Endothelial cell of umbilical vein (primary cell): ENCODE measurements at regions not wholly inside any gene's neighbourhood (a gene's known extent, or its start where the extent isn't known, plus 50 kb on each side); places are given as distances from the start of the nearest gene placed in this dataset.

Experiments
- BruUV-seq: library from RNA; stranded (reverse); fragments of 400-500 nt; replicated peaks from 2 replicates; lab custom pipeline; 2021; lab: Mats Ljungman, UMichigan
- CTCF ChIA-PET: fragments of 300-600, 350-600 bp; sonication (Branson Sonifier 250); formaldehyde crosslinking; loops from one replicate; lab custom pipeline; 2021; ENCODE audit warnings: antibody characterized with exemption, inconsistent platforms; lab: Charles Lee
- POLR2A ChIA-PET: fragments of 300-600, 350-600 bp; sonication (Branson Sonifier 250); formaldehyde crosslinking; loops from one replicate; lab custom pipeline; 2021; ENCODE audit warnings: antibody characterized with exemption, inconsistent platforms; lab: Charles Lee
- DNase-seq: peaks from one replicate; pipeline ENCODE4 v3.0.0-alpha.2; 2011; ENCODE audit warnings: low read depth, low spot score
- FAIRE-seq: peaks from 2 replicates; lab custom pipeline; 2011; peaks lifted over from hg19 to GRCh38; lab: Jason Lieb, UNC
- H2AFZ ChIP-seq: 2 replicates; pipeline ENCODE4 v1.6.0; 2012; ENCODE audit warnings: low read depth, low read length, control low read depth, inconsistent platforms
- H3K27ac ChIP-seq: 2 replicates; pipeline ENCODE4 v1.5.1; 2011; ENCODE audit warnings: low read depth, mild to moderate bottlenecking, control low read depth, low read length, moderate library complexity; ENCODE audit not compliant: insufficient read depth
- H3K27me3 ChIP-seq, 2 experiments: 2 replicates each; pipeline versions ENCODE4 v1.6.0 to v1.6.1; 2011; ENCODE audit warnings: low read length in 2 of 2, mixed read lengths in 1 of 2; ENCODE audit not compliant: control insufficient read depth in 2 of 2, insufficient read depth in 2 of 2
- H3K36me3 ChIP-seq, 2 experiments: 2 replicates in 1 of 2; 3 replicates in 1 of 2; pipeline ENCODE4 v1.5.1; 2011; ENCODE audit warnings: low read length in 2 of 2, mild to moderate bottlenecking in 1 of 2, moderate library complexity in 1 of 2; ENCODE audit not compliant: control insufficient read depth in 2 of 2, insufficient read depth in 2 of 2; ENCODE audit errors: extremely low read depth in 1 of 2
- H3K4me1 ChIP-seq: 3 replicates; pipeline ENCODE4 v1.5.1; 2011; ENCODE audit warnings: mild to moderate bottlenecking, low read length; ENCODE audit not compliant: control insufficient read depth, insufficient read depth; ENCODE audit errors: extremely low read depth
- H3K4me2 ChIP-seq: 2 replicates; pipeline ENCODE4 v1.6.1; 2011; ENCODE audit warnings: low read length, control low read depth, mixed read lengths; ENCODE audit not compliant: insufficient read depth
- H3K4me3 ChIP-seq, 3 experiments: fragments of 200-600 bp in 1 of 3; sonication (generic), shearing (Covaris generic) in 1 of 3; replicated peaks in 1 of 3; 2 replicates each; pipeline ENCODE4 v1.5.1; 2011 to 2016; ENCODE audit warnings: control low read depth in 3 of 3, low read length in 3 of 3, mild to moderate bottlenecking in 2 of 3, inconsistent platforms in 1 of 3, low read depth in 1 of 3, moderate library complexity in 1 of 3; ENCODE audit not compliant: insufficient read depth in 1 of 3
- H3K79me2 ChIP-seq: 2 replicates; pipeline ENCODE4 v1.6.0; 2012; ENCODE audit warnings: low read length, inconsistent platforms; ENCODE audit not compliant: control insufficient read depth, insufficient read depth
- H3K9ac ChIP-seq: replicated peaks from 2 replicates; pipeline ENCODE3; 2011; ENCODE audit warnings: low read length, control low read depth; ENCODE audit not compliant: insufficient read depth; ENCODE audit errors: extremely low read depth
- H3K9me1 ChIP-seq: replicated peaks from 3 replicates; pipeline ENCODE4 v1.6.0; 2011; ENCODE audit warnings: mild to moderate bottlenecking, low read length; ENCODE audit not compliant: control insufficient read depth, insufficient read depth; ENCODE audit errors: extremely low read depth
- H3K9me3 ChIP-seq: replicated peaks from 2 replicates; pipeline ENCODE4 v1.5.1; 2012; ENCODE audit warnings: low read length, inconsistent platforms; ENCODE audit not compliant: control insufficient read depth, insufficient read depth
- H4K20me1 ChIP-seq: replicated peaks from 2 replicates; pipeline ENCODE3; 2011; ENCODE audit warnings: mild to moderate bottlenecking, low read length; ENCODE audit not compliant: control insufficient read depth, insufficient read depth; ENCODE audit errors: extremely low read depth
- EZH2 ChIP-seq: IDR thresholded peaks from 2 replicates; pipeline ENCODE4 v1.6.1; 2012; ENCODE audit warnings: borderline replicate concordance, low read depth, mild to moderate bottlenecking, moderate library complexity, low read length, inconsistent platforms; ENCODE audit not compliant: severe bottlenecking
- FOS ChIP-seq: IDR thresholded peaks from 2 replicates; pipeline ENCODE4 v1.6.1; 2011; ENCODE audit warnings: mild to moderate bottlenecking, low read length, moderate library complexity, borderline replicate concordance; ENCODE audit not compliant: insufficient read depth
- GATA2 ChIP-seq: IDR thresholded peaks from 2 replicates; pipeline ENCODE4 v1.7.0; 2011; ENCODE audit warnings: low read depth, mild to moderate bottlenecking, moderate library complexity, mixed read lengths, low read length; ENCODE audit not compliant: insufficient read length, insufficient read depth
- JUN ChIP-seq: IDR thresholded peaks from 2 replicates; pipeline ENCODE4 v1.6.1; 2011; ENCODE audit warnings: borderline replicate concordance, low read depth; ENCODE audit not compliant: insufficient read length, insufficient read depth
- MYC ChIP-seq: IDR thresholded peaks from one replicate; pipeline ENCODE4 v1.6.1; 2011; ENCODE audit warnings: mild to moderate bottlenecking, low read depth, low read length
- POLR2A ChIP-seq: IDR thresholded peaks from 2 replicates; pipeline ENCODE4 v1.6.1; 2012; ENCODE audit warnings: low read depth, mild to moderate bottlenecking, control low read depth, low read length
- POLR2AphosphoS5 ChIP-seq: IDR thresholded peaks from 2 replicates; pipeline ENCODE4 v1.6.1; 2012; ENCODE audit warnings: low read depth, mild to moderate bottlenecking, control low read depth, low read length, moderate library complexity; ENCODE audit not compliant: insufficient read depth
- dilution Hi-C: fragments of 300-500 bp; cut with MboI; formaldehyde crosslinking; loops from one replicate; pipeline ENCODE4 v1.15.0; 2019; ENCODE audit warnings: low sequenced_read_pairs; ENCODE audit not compliant: extremely low pct_ligation_motif_present
- intact Hi-C: fragments of 100-400 bp; cut with micrococcal nuclease; formaldehyde crosslinking; loops from one replicate; pipeline ENCODE4 v1.10.0; 2022
- TF ChIP-seq, protein P1 (sequence below), 2 donors: IDR thresholded peaks; 1 replicate in 1 of 2; 2 replicates in 1 of 2; pipeline ENCODE4 v1.5.1; 2011; ENCODE audit warnings: low read length in 2 of 2, mild to moderate bottlenecking in 2 of 2, moderate library complexity in 2 of 2, control low read depth in 1 of 2, inconsistent platforms in 1 of 2, low read depth in 1 of 2; ENCODE audit not compliant: insufficient read depth in 1 of 2; ENCODE audit errors: extremely low read depth in 1 of 2
- TF ChIP-seq, protein P2 (sequence below): IDR thresholded peaks from 2 replicates; pipeline ENCODE4 v1.6.1; 2011; ENCODE audit not compliant: insufficient read depth, insufficient read length

GRCh38 chr6:7488494-7488893 is 53.0 kb upstream of the DSP start:
- Histone ChIP-seq H3K9ac (no peak overlapping the region), H4K20me1 (no peaks in the 10 kb centered on the region), H3K27ac (no peak overlapping the region), H3K4me1 (no peaks in the 10 kb centered on the region), H2AFZ (no peak overlapping the region), H3K36me3 (no peaks in the 10 kb centered on the region), H3K9me3 (no peaks in the 10 kb centered on the region), H3K79me2 (no peaks in the 10 kb centered on the region), H3K9me1 (no peaks in the 10 kb centered on the region), H3K4me3 (no peak overlapping the region), H3K27me3 (peaks cover 0 to 3% of the 10 kb centered on the region in 2 experiments), H3K4me2 (no peak overlapping the region)
- dilution Hi-C loops (no loop called here), intact Hi-C loops (no loop called here)
- no TSS peak for BruUV-seq
- CTCF ChIA-PET = interaction anchor here (1.1 to 1.5 kb wide), 2 partner anchors 10 to 17 kb away, joined by 3 to 4 read pairs; no protein-coding TSS in a partner anchor
- POLR2A ChIA-PET = no interaction called here
- DNase-seq (no peak), FAIRE-seq (no peak)
- TF ChIP-seq JUN (no peak), POLR2AphosphoS5 (no peak), GATA2 (no peak), EZH2 (no peak), FOS (no peak), MYC (no peak), POLR2A (no peak)
- TF ChIP-seq, protein P1, sequence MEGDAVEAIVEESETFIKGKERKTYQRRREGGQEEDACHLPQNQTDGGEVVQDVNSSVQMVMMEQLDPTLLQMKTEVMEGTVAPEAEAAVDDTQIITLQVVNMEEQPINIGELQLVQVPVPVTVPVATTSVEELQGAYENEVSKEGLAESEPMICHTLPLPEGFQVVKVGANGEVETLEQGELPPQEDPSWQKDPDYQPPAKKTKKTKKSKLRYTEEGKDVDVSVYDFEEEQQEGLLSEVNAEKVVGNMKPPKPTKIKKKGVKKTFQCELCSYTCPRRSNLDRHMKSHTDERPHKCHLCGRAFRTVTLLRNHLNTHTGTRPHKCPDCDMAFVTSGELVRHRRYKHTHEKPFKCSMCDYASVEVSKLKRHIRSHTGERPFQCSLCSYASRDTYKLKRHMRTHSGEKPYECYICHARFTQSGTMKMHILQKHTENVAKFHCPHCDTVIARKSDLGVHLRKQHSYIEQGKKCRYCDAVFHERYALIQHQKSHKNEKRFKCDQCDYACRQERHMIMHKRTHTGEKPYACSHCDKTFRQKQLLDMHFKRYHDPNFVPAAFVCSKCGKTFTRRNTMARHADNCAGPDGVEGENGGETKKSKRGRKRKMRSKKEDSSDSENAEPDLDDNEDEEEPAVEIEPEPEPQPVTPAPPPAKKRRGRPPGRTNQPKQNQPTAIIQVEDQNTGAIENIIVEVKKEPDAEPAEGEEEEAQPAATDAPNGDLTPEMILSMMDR (IDR thresholded peaks at IDR 0.05; ENCODE audit: extremely low read depth in 1 of 2, insufficient read depth in 1 of 2, low read depth in 1 of 2, low read length in 2 of 2) = no peak
- TF ChIP-seq, protein P2, sequence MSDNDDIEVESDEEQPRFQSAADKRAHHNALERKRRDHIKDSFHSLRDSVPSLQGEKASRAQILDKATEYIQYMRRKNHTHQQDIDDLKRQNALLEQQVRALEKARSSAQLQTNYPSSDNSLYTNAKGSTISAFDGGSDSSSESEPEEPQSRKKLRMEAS = no peak
